ENCODE measurements at regions not wholly inside any gene's neighbourhood (a gene's known extent, or its start where the extent isn't known, plus 50 kb on each side); places are given as distances from the start of the nearest gene placed in this dataset.

DNA sequence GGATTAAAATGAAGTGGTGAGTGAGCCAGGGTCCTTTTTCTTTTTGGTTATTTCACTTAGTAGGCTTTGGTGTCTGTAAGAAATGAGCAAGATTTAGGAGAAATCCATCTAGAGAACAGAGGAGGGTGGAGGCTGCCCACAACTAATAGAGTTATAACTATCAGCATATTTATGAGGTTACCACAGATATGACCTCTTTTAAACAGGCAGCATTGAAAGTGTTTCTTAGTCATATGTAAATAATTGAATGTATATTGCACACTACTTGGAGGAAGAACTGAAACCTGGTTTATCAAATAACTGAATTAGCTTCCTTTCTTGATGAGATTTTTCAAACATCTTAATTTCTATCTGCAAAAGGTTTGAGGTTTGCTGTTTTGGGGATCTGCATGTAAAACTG is 483.1 kb upstream of the PIK3R1 start:
- Histone ChIP-seq H3K4me1 (ENCODE audit: control insufficient read depth in 1 of 2, insufficient read depth in 2 of 2, low read depth in 1 of 2, low read length in 1 of 2) (no peaks in the 10 kb centered on the region), H3K27ac (ENCODE audit: low read depth in 2 of 2, low read length in 1 of 2) (no peak overlapping the region), H2AFZ (ENCODE audit: low read depth) (no peak overlapping the region), H3K27me3 (ENCODE audit: insufficient read depth) (no peaks in the 10 kb centered on the region), H3K9ac (no peak overlapping the region), H3K9me2 (0 out of 2 replicates have a peak, but pooled peaks cover 2% of the 10 kb centered on the region), H3K9me3 (no peaks in the 10 kb centered on the region), H3K79me2 (ENCODE audit: insufficient read depth) (no peaks in the 10 kb centered on the region), H3K4me3 (ENCODE audit: low read depth in 2 of 2, low read length in 1 of 2) (no peak overlapping the region), H4K20me1 (ENCODE audit: insufficient read depth) (no peaks in the 10 kb centered on the region), H3F3A (replicated peaks; ENCODE audit: insufficient read depth) (no peaks in the 10 kb centered on the region), H3K36me3 (replicated peaks in 1 of 2; ENCODE audit: control insufficient read depth in 1 of 2, insufficient read depth in 2 of 2, low read length in 1 of 2) (no peaks in the 10 kb centered on the region), H3K4me2 (no peak overlapping the region)
- no peak for DNase-seq
- ChIA-PET POLR2A (no interaction called here), CTCF (interaction anchor here (1.6 kb wide), 1 partner anchor 16 kb away, joined by 3 read pairs; no protein-coding TSS in a partner anchor)
- TF ChIP-seq, protein P1, sequence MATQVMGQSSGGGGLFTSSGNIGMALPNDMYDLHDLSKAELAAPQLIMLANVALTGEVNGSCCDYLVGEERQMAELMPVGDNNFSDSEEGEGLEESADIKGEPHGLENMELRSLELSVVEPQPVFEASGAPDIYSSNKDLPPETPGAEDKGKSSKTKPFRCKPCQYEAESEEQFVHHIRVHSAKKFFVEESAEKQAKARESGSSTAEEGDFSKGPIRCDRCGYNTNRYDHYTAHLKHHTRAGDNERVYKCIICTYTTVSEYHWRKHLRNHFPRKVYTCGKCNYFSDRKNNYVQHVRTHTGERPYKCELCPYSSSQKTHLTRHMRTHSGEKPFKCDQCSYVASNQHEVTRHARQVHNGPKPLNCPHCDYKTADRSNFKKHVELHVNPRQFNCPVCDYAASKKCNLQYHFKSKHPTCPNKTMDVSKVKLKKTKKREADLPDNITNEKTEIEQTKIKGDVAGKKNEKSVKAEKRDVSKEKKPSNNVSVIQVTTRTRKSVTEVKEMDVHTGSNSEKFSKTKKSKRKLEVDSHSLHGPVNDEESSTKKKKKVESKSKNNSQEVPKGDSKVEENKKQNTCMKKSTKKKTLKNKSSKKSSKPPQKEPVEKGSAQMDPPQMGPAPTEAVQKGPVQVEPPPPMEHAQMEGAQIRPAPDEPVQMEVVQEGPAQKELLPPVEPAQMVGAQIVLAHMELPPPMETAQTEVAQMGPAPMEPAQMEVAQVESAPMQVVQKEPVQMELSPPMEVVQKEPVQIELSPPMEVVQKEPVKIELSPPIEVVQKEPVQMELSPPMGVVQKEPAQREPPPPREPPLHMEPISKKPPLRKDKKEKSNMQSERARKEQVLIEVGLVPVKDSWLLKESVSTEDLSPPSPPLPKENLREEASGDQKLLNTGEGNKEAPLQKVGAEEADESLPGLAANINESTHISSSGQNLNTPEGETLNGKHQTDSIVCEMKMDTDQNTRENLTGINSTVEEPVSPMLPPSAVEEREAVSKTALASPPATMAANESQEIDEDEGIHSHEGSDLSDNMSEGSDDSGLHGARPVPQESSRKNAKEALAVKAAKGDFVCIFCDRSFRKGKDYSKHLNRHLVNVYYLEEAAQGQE (IDR thresholded peaks at IDR 0.05; ENCODE audit: low read depth, low read length) = no peak
- no peak for TF ChIP-seq MEF2A (IDR thresholded peaks at IDR 0.05; ENCODE audit: borderline replicate concordance, low read depth)
- TF ChIP-seq, protein P2, sequence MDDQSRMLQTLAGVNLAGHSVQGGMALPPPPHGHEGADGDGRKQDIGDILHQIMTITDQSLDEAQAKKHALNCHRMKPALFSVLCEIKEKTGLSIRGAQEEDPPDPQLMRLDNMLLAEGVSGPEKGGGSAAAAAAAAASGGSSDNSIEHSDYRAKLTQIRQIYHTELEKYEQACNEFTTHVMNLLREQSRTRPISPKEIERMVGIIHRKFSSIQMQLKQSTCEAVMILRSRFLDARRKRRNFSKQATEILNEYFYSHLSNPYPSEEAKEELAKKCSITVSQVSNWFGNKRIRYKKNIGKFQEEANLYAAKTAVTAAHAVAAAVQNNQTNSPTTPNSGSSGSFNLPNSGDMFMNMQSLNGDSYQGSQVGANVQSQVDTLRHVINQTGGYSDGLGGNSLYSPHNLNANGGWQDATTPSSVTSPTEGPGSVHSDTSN (IDR thresholded peaks at IDR 0.05) = no peak
- TF ChIP-seq JUND (IDR thresholded peaks at IDR 0.05) = no peak
- TF ChIP-seq RFX5 (IDR thresholded peaks at IDR 0.05; ENCODE audit: low read length) = no peak
- TF ChIP-seq, protein P3, sequence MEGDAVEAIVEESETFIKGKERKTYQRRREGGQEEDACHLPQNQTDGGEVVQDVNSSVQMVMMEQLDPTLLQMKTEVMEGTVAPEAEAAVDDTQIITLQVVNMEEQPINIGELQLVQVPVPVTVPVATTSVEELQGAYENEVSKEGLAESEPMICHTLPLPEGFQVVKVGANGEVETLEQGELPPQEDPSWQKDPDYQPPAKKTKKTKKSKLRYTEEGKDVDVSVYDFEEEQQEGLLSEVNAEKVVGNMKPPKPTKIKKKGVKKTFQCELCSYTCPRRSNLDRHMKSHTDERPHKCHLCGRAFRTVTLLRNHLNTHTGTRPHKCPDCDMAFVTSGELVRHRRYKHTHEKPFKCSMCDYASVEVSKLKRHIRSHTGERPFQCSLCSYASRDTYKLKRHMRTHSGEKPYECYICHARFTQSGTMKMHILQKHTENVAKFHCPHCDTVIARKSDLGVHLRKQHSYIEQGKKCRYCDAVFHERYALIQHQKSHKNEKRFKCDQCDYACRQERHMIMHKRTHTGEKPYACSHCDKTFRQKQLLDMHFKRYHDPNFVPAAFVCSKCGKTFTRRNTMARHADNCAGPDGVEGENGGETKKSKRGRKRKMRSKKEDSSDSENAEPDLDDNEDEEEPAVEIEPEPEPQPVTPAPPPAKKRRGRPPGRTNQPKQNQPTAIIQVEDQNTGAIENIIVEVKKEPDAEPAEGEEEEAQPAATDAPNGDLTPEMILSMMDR (IDR thresholded peaks at IDR 0.05) = no peak
- no peak for TF ChIP-seq GATA2 (CRISPR knock-in tag; IDR thresholded peaks at IDR 0.05)
- TF ChIP-seq ELF1 (IDR thresholded peaks at IDR 0.05) = no peak
- no peak for TF ChIP-seq NRF1 (IDR thresholded peaks at IDR 0.05; ENCODE audit: low read depth, low read length)
- no peak for TF ChIP-seq SIN3A (IDR thresholded peaks at IDR 0.05; ENCODE audit: borderline replicate concordance, low read depth, low read length)
- TF ChIP-seq TEAD4 (IDR thresholded peaks at IDR 0.05; ENCODE audit: borderline replicate concordance, insufficient read depth) = no peak
- no peak for TF ChIP-seq YY1 (IDR thresholded peaks at IDR 0.05; ENCODE audit: low read depth)
- TF ChIP-seq GABPA (IDR thresholded peaks at IDR 0.05; ENCODE audit: low read depth) = no peak
- TF ChIP-seq FOSL2 (IDR thresholded peaks at IDR 0.05; ENCODE audit: borderline replicate concordance, low read depth) = no peak
